A549 (cell line): ENCODE measurements at regions not wholly inside any gene's neighbourhood (a gene's known extent, or its start where the extent isn't known, plus 50 kb on each side); places are given as distances from the start of the nearest gene placed in this dataset.

Source experiments
- ATAC-seq, 2 experiments: fragments of 200-7000 bp in 1 of 2; fragments of >200 bp in 1 of 2; cut with Nextera tagmentation in 1 of 2; cut with Tn5 transposase in 1 of 2; 3 replicates each; pipeline versions ENCODE4 v1.8.0 to v1.9.1; 2018 to 2020; ENCODE audit warnings: mild to moderate bottlenecking in 1 of 2, moderate library complexity in 1 of 2
- CTCF ChIA-PET: fragments of 300-600 bp; sonication (Branson Sonifier 250); formaldehyde crosslinking; extraction: SDS; loops from one replicate; lab custom pipeline; 2021; ENCODE audit warnings: antibody characterized with exemption, inconsistent platforms; lab: Yijun Ruan, JAX
- POLR2A ChIA-PET: fragments of 350-600 bp; formaldehyde crosslinking; extraction: SDS; loops from one replicate; lab custom pipeline; 2021; ENCODE audit warnings: antibody characterized with exemption, inconsistent platforms; lab: Yijun Ruan, JAX
- DNase-seq, 2 experiments: peaks; one replicate each; pipeline versions ENCODE4 v3.0.0 to v3.0.0-alpha.2; 2011 to 2016; ENCODE audit warnings: low read depth in 1 of 2, low spot score in 1 of 2
- FAIRE-seq: peaks from 2 replicates; lab custom pipeline; 2011; peaks lifted over from hg19 to GRCh38; lab: Jason Lieb, UNC
- H3K27ac ChIP-seq, 2 experiments: fragments of >200 bp; sonication (Bioruptor Twin); formaldehyde crosslinking; 3 replicates each; pipeline ENCODE4 v1.5.1; 2016 to 2017
- H3K4me1 ChIP-seq: fragments of >200 bp; sonication (Bioruptor Twin); formaldehyde crosslinking; 3 replicates; pipeline ENCODE4 v1.6.1; 2016
- H3K4me2 ChIP-seq: fragments of >200 bp; sonication (Bioruptor Twin); formaldehyde crosslinking; 3 replicates; pipeline ENCODE4 v1.6.1; 2016
- H3K4me3 ChIP-seq: fragments of >200 bp; sonication (Bioruptor Twin); formaldehyde crosslinking; 3 replicates; pipeline ENCODE4 v1.5.1; 2016
- H3K9me3 ChIP-seq: fragments of >200 bp; sonication (Bioruptor Twin); formaldehyde crosslinking; 3 replicates; pipeline ENCODE4 v1.6.1; 2016
- CBX2 ChIP-seq: fragments of 200-600 bp; sonication (generic); IDR thresholded peaks from 2 replicates; pipeline ENCODE4 v1.6.1; 2016; ENCODE audit warnings: low read depth, mild to moderate bottlenecking, borderline replicate concordance
- CBX8 ChIP-seq: fragments of 200-600 bp; sonication (generic); IDR thresholded peaks from 2 replicates; pipeline ENCODE4 v1.6.1; 2016
- CEBPB ChIP-seq, 2 experiments: fragments of >200 bp in 1 of 2; sonication (Bioruptor Twin) in 1 of 2; formaldehyde crosslinking in 1 of 2; IDR thresholded peaks; 2 replicates each; pipeline ENCODE4 v1.6.1; 2012 to 2016
- CHD4 ChIP-seq: fragments of 200-600 bp; sonication (generic); IDR thresholded peaks from 2 replicates; pipeline ENCODE4 v1.6.1; 2016; ENCODE audit warnings: antibody characterized with exemption, mild to moderate bottlenecking, borderline replicate concordance
- EHF ChIP-seq: fragments of 250-450 bp; sonication (Bioruptor Pico); IDR thresholded peaks from 2 replicates; pipeline ENCODE4 v1.5.0; 2020; ENCODE audit warnings: mild to moderate bottlenecking
- EHMT2 ChIP-seq: fragments of 200-600 bp; sonication (generic); IDR thresholded peaks from 2 replicates; pipeline ENCODE4 v1.6.1; 2016; ENCODE audit warnings: antibody characterized with exemption, low read depth, mild to moderate bottlenecking, moderate library complexity
- EP300 ChIP-seq, 2 experiments: fragments of >200 bp; sonication (Bioruptor Twin); formaldehyde crosslinking; IDR thresholded peaks; 2 replicates in 1 of 2; 3 replicates in 1 of 2; pipeline ENCODE4 v1.6.1; 2016 to 2017
- FOSL2 ChIP-seq, 2 experiments: fragments of 450-650 bp in 1 of 2; fragments of >200 bp in 1 of 2; sonication (Bioruptor Twin) in 1 of 2; formaldehyde crosslinking; IDR thresholded peaks; 2 replicates each; pipeline versions ENCODE4 v1.5.0 to v1.6.1; 2016 to 2020; ENCODE audit warnings: mild to moderate bottlenecking in 1 of 2, moderate library complexity in 1 of 2
- GATA3 ChIP-seq: IDR thresholded peaks from 2 replicates; pipeline ENCODE4 v1.6.1; 2012; ENCODE audit warnings: borderline replicate concordance
- HEYL ChIP-seq: fragments of 250-450 bp; sonication (Bioruptor Pico); IDR thresholded peaks from 2 replicates; pipeline ENCODE4 v1.8.0; 2021; ENCODE audit warnings: mild to moderate bottlenecking, moderate library complexity
- HOXA7 ChIP-seq: fragments of 250-450 bp; sonication (Bioruptor Pico); IDR thresholded peaks from 2 replicates; pipeline ENCODE4 v1.5.0; 2020; ENCODE audit warnings: mild to moderate bottlenecking, moderate library complexity
- HOXB13 ChIP-seq: fragments of 250-450 bp; sonication (Bioruptor Pico); IDR thresholded peaks from 2 replicates; pipeline ENCODE4 v1.5.0; 2020; ENCODE audit warnings: low read depth, mild to moderate bottlenecking, moderate library complexity
- JUN ChIP-seq, 2 experiments: fragments of >200 bp; sonication (Bioruptor Twin); formaldehyde crosslinking; IDR thresholded peaks; 2 replicates in 1 of 2; 3 replicates in 1 of 2; pipeline ENCODE4 v1.6.1; 2016 to 2017
- JUNB ChIP-seq: fragments of >200 bp; sonication (Bioruptor Twin); formaldehyde crosslinking; IDR thresholded peaks from 2 replicates; pipeline ENCODE4 v1.6.1; 2016
- MAZ ChIP-seq: fragments of 150-350 bp; IDR thresholded peaks from 2 replicates; pipeline ENCODE4 v1.6.1; 2014; ENCODE audit warnings: antibody characterized with exemption, low read depth, low read length, borderline replicate concordance
- PHF8 ChIP-seq: fragments of 200-600 bp; sonication (generic); IDR thresholded peaks from 2 replicates; pipeline ENCODE4 v1.6.1; 2016; ENCODE audit warnings: low read depth, mild to moderate bottlenecking, antibody characterized with exemption, moderate library complexity, borderline replicate concordance
- RAD21 ChIP-seq, 2 experiments: fragments of >200 bp in 1 of 2; sonication (Bioruptor Twin) in 1 of 2; formaldehyde crosslinking in 1 of 2; IDR thresholded peaks in 1 of 2; conservative IDR thresholded peaks in 1 of 2; 2 replicates in 1 of 2; 3 replicates in 1 of 2; pipeline ENCODE4 v1.6.1; 2012 to 2018; ENCODE audit warnings: inconsistent platforms in 1 of 2
- RARB ChIP-seq: fragments of 250-450 bp; sonication (Bioruptor Pico); IDR thresholded peaks from 2 replicates; pipeline ENCODE4 v1.8.0; 2021; ENCODE audit warnings: mild to moderate bottlenecking, moderate library complexity
- RNF2 ChIP-seq: fragments of 200-600 bp; sonication (generic); IDR thresholded peaks from 2 replicates; pipeline ENCODE4 v1.6.1; 2016; ENCODE audit warnings: low read depth, mild to moderate bottlenecking, antibody characterized with exemption, moderate library complexity, borderline replicate concordance
- TFCP2L1 ChIP-seq: fragments of 250-450 bp; sonication (Bioruptor Pico); IDR thresholded peaks from 2 replicates; pipeline ENCODE4 v1.5.0; 2021; ENCODE audit warnings: mild to moderate bottlenecking
- ZC3H11A ChIP-seq: fragments of 450-650 bp; IDR thresholded peaks from 2 replicates; pipeline ENCODE4 v1.6.1; 2014; ENCODE audit warnings: antibody characterized with exemption, mild to moderate bottlenecking
- ZFP36 ChIP-seq: fragments of 450-650 bp; IDR thresholded peaks from 2 replicates; pipeline ENCODE4 v1.6.1; 2014; ENCODE audit warnings: borderline replicate concordance; ENCODE audit not compliant: partially characterized antibody
- ZSCAN20 ChIP-seq: fragments of 250-450 bp; sonication (Bioruptor Pico); IDR thresholded peaks from 2 replicates; pipeline ENCODE4 v1.8.0; 2022; ENCODE audit warnings: mild to moderate bottlenecking, moderate library complexity
- WGBS: methylation state at CpG from one replicate; pipeline ENCODE4 v1.1.6; 2017; ENCODE audit errors: missing lambda C conversion rate; 5-methylcytosine and 5-hydroxymethylcytosine counted together
- TF ChIP-seq, protein P1 (sequence below): IDR thresholded peaks from 2 replicates; pipeline ENCODE4 v1.6.1; 2012
- TF ChIP-seq, protein P2 (sequence below): fragments of >200 bp; sonication (Bioruptor Twin); formaldehyde crosslinking; IDR thresholded peaks from 3 replicates; pipeline ENCODE4 v1.6.1; 2016
- TF ChIP-seq, protein P3 (sequence below): fragments of 450-650 bp; IDR thresholded peaks from 2 replicates; pipeline ENCODE4 v1.6.1; 2014; ENCODE audit warnings: antibody characterized with exemption
- TF ChIP-seq, protein P4 (sequence below): IDR thresholded peaks from 2 replicates; pipeline ENCODE4 v1.6.1; 2012; ENCODE audit warnings: low read depth, borderline replicate concordance
- TF ChIP-seq, protein P5 (sequence below): fragments of 250-450 bp; sonication (Bioruptor Pico); IDR thresholded peaks from 2 replicates; pipeline ENCODE4 v1.5.0; 2020; ENCODE audit warnings: low read depth, mild to moderate bottlenecking, moderate library complexity
- TF ChIP-seq, protein P6 (sequence below): fragments of >200 bp; sonication (Bioruptor Twin); formaldehyde crosslinking; IDR thresholded peaks from 2 replicates; pipeline ENCODE4 v1.6.1; 2016

DNA sequence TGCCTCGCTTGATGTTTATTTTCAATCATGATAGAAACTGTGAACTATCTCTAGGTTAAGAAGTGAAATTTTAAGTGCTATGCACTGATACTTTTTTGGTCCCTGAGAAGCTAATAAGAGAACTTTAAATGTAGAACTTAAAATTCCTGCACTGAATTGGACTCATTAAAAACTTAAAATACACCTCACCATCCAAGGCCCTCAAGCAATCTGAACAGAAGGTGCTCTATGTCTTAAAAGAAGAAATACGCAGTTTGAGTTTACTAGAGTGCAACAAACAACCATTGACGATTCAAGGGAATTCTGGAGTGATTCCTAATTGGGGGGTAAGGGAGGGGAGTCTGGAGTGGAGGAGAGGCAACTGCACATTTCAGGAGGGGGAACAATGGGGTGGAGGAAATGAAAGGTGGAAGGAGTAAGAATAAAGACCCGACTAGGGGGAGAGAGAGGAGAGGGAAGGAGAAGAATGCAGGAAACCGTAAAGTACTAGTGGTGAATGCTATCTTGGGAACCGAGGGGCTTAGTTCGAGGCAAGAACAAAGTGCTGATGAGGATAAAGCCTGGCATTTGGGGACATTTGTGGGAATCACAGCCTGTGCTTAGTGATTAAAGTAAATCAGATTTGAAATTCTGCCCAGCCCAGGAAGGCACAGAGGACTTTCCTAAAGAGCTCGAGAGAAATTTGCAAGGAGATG, 389.7 kb downstream of the AACS start:
- WGBS: 7% methylated on average over 8 of the region's 8 CpGs
- TF ChIP-seq GATA3 (no peak), HOXA7 (CRISPR knock-in tag) (no peak), EP300 (IDR thresholded peaks at IDR 0.05) (no peak), EHF (CRISPR knock-in tag) (no peak)
- TF ChIP-seq, all 56 proteins: peak for 0
- no peak overlapping the region for H3K4me2 ChIP-seq
- H3K9me3 ChIP-seq: no peaks in the 10 kb centered on the region
- no peaks in the 10 kb centered on the region for H3K4me1 ChIP-seq
- DNase-seq: no peak
- ChIA-PET CTCF (no interaction called here), POLR2A (no interaction called here)
- no peak for FAIRE-seq
- H3K27ac ChIP-seq: no peak overlapping the region
- ATAC-seq: no peak
- no peak overlapping the region for H3K4me3 ChIP-seq

DNA sequence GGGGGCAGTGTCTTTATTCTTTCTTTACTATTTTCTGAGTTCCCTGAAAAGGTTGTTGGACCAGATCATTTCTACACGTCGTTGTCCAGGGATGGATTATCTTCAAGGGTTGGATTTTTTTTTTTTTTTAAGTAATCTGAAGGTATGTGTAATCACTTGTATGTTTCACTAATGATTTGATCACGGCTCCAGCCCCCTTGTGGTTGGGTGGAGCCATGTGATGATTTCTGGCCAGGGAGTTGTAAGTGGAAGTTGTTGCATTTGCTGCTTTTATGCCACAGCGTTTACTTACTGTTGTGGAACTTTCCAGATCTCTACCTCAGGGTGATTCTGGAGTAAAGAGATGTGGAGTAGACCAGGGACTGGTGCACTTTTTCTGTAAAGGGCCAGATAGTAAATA, 390.3 kb downstream of the AACS start:
- no peak overlapping the region for H3K27ac ChIP-seq
- 11% methylated on average over 4 of the region's 4 CpGs for WGBS

DNA sequence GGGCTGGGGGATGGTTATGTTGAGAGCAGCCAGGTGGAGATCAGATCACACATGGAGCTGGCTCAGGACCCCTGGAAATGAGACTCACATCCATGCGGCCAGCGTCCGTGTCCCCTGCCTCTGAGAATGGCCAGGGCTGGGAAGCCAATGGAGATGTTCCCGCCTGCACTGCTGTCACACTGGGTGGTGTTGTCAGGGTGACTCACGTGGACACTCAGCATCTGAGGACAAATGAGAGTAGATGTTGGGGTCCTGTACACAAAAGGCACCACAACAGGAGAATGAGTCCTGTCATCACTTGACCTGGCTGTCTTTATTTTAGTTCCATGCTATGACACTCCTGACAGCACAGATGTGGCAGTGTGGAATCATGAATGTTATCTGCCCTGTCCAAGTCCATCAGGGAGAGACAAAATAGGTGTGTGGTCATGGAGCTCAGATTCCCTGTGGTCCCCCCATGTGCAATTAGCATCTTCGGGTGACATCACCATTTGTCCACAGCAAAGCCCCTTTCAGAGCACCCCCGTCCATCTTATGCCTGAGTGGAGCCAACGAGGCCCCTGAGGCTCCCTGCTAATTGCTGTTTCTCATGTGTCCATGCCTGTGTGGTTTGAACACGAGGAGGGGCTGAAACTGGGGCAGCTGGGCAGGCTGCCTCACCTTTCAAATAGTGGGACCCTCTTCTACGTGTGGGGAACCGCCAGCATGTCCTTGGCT, 393.5 kb downstream of the AACS start:
- Histone ChIP-seq H3K4me2 (no peak overlapping the region), H3K4me3 (no peak overlapping the region), H3K4me1 (no peaks in the 10 kb centered on the region), H3K9me3 (no peaks in the 10 kb centered on the region), H3K27ac (no peak overlapping the region)
- FAIRE-seq (no peak), ATAC-seq (no peak), DNase-seq (no peak)
- ChIA-PET POLR2A (no interaction called here), CTCF (no interaction called here)
- WGBS: 22% methylated on average over 11 of the region's 11 CpGs
- no peak for TF ChIP-seq CEBPB (IDR thresholded peaks at IDR 0.05)
- TF ChIP-seq JUN (IDR thresholded peaks at IDR 0.05): no peak
- no peak for TF ChIP-seq HEYL
- no peak for TF ChIP-seq MAZ
- no peak for TF ChIP-seq HOXB13 (CRISPR knock-in tag)
- TF ChIP-seq RNF2: no peak
- TF ChIP-seq, protein P1, sequence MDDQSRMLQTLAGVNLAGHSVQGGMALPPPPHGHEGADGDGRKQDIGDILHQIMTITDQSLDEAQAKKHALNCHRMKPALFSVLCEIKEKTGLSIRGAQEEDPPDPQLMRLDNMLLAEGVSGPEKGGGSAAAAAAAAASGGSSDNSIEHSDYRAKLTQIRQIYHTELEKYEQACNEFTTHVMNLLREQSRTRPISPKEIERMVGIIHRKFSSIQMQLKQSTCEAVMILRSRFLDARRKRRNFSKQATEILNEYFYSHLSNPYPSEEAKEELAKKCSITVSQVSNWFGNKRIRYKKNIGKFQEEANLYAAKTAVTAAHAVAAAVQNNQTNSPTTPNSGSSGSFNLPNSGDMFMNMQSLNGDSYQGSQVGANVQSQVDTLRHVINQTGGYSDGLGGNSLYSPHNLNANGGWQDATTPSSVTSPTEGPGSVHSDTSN: no peak
- TF ChIP-seq EHMT2: no peak
- TF ChIP-seq, protein P2, sequence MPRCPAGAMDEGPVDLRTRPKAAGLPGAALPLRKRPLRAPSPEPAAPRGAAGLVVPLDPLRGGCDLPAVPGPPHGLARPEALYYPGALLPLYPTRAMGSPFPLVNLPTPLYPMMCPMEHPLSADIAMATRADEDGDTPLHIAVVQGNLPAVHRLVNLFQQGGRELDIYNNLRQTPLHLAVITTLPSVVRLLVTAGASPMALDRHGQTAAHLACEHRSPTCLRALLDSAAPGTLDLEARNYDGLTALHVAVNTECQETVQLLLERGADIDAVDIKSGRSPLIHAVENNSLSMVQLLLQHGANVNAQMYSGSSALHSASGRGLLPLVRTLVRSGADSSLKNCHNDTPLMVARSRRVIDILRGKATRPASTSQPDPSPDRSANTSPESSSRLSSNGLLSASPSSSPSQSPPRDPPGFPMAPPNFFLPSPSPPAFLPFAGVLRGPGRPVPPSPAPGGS: no peak
- no peak for TF ChIP-seq ZFP36
- TF ChIP-seq, protein P3, sequence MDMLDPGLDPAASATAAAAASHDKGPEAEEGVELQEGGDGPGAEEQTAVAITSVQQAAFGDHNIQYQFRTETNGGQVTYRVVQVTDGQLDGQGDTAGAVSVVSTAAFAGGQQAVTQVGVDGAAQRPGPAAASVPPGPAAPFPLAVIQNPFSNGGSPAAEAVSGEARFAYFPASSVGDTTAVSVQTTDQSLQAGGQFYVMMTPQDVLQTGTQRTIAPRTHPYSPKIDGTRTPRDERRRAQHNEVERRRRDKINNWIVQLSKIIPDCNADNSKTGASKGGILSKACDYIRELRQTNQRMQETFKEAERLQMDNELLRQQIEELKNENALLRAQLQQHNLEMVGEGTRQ: no peak
- no peak for TF ChIP-seq TFCP2L1
- TF ChIP-seq ZSCAN20 (CRISPR knock-in tag): no peak
- TF ChIP-seq, protein P4, sequence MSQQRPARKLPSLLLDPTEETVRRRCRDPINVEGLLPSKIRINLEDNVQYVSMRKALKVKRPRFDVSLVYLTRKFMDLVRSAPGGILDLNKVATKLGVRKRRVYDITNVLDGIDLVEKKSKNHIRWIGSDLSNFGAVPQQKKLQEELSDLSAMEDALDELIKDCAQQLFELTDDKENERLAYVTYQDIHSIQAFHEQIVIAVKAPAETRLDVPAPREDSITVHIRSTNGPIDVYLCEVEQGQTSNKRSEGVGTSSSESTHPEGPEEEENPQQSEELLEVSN: no peak
- TF ChIP-seq PHF8: no peak

More for the DNA sequence above, 390.3 kb downstream of the AACS start:
- ChIA-PET POLR2A (no interaction called here), CTCF (no interaction called here)
- no peak for FAIRE-seq
- no peaks in the 10 kb centered on the region for H3K9me3 ChIP-seq
- H3K4me2 ChIP-seq: no peak overlapping the region
- no peaks in the 10 kb centered on the region for H3K4me1 ChIP-seq
- TF ChIP-seq, protein P5, sequence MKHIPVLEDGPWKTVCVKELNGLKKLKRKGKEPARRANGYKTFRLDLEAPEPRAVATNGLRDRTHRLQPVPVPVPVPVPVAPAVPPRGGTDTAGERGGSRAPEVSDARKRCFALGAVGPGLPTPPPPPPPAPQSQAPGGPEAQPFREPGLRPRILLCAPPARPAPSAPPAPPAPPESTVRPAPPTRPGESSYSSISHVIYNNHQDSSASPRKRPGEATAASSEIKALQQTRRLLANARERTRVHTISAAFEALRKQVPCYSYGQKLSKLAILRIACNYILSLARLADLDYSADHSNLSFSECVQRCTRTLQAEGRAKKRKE (CRISPR knock-in tag): no peak
- TF ChIP-seq, protein P1: no peak
- TF ChIP-seq FOSL2 (IDR thresholded peaks at IDR 0.05) (no peak), FOSL2 (CRISPR knock-in tag; IDR thresholded peaks at IDR 0.05) (no peak), CEBPB (IDR thresholded peaks at IDR 0.05) (no peak), CBX8 (no peak), HOXB13 (CRISPR knock-in tag) (no peak), JUN (IDR thresholded peaks at IDR 0.05) (no peak), CHD4 (no peak), CBX2 (no peak), GATA3 (no peak), HOXA7 (CRISPR knock-in tag) (no peak), JUNB (no peak), RAD21 (conservative IDR thresholded peaks at IDR 0.05 in 1 of 2, IDR thresholded peaks at IDR 0.05 in 1 of 2) (no peak), HEYL (no peak), ZC3H11A (no peak), ZSCAN20 (CRISPR knock-in tag) (no peak), RARB (CRISPR knock-in tag) (no peak)
- TF ChIP-seq, protein P6, sequence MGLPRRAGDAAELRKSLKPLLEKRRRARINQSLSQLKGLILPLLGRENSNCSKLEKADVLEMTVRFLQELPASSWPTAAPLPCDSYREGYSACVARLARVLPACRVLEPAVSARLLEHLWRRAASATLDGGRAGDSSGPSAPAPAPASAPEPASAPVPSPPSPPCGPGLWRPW: no peak
- H3K4me3 ChIP-seq: no peak overlapping the region
- DNase-seq: no peak
- ATAC-seq: no peak
